HG02884 (cell line): ENCODE measurements at regions not wholly inside any gene's neighbourhood (a gene's known extent, or its start where the extent isn't known, plus 50 kb on each side); places are given as distances from the start of the nearest gene placed in this dataset.
"Not testable (repeated sequence)": the region's sequence is repeated elsewhere in the genome, so short reads cannot be mapped to it uniquely, and the experiment has no call there.

Experiments
- ATAC-seq: cut with Tn5 transposase; IDR thresholded peaks from one replicate; pipeline ENCODE4 v1.9.1; 2021; ENCODE audit warnings: mild to moderate bottlenecking, moderate library complexity; ENCODE audit not compliant: unreplicated experiment

DNA sequence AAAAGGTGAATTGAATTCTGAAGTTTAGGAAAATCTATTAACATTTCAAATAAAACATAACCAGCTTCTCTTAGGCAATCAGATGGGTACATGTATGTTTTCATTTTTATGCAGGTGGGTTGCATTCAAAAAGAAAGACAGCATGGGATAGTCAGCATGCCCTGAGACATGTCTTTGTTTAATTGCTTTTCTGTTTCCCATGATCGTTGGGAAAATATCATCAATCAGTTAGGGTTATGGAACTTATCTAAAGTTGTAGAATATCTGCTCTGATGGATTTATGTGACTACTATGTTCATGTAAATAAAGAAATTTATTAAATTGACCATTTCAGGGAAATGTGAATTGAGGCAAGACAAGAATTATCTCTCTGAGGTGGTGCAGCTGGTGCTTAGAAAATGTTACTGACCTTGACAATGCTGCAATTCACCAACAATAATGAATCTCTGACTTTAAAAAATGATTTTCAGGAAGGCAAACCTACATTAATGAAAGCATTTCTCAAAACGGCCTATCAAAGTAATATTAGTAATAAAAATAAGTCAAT, 112.7 kb downstream of the RFPL4B start:
- no peak for ATAC-seq

DNA sequence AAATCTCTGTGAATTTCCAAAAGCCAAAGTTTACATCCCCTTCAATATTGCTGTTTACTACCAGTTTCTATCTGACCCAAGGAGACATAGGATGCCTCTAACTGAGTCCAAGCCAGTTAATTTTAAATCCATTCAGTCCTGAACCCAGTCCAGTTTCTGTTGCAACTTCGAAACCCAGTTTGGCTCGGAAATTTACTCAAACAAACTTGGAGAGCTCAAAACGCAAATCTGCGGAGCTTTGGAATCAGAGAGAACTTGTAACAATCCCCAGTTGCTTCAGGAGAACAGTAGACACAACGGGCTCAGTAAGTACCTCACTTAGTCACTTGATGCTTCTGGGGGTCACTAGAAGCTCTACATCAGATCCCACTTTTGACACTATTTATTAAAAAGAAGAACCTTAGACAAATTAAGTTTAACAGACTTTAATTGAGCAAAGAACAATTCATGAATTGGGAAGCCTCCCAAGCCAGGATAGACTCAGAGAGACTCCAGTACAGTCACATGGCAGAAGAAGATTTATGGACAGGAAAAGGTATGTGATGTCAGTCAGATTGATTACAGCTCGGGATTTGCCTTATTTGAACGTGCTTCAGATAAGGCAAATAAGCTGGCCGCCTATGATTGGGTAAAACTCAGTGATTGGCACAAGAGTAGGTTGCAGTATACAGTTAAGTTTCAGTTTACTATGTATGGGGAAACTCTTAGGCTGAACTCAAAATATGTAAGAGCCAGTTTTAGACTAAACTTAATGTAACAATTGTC, 118.0 kb downstream of the RFPL4B start:
- no peak for ATAC-seq

DNA sequence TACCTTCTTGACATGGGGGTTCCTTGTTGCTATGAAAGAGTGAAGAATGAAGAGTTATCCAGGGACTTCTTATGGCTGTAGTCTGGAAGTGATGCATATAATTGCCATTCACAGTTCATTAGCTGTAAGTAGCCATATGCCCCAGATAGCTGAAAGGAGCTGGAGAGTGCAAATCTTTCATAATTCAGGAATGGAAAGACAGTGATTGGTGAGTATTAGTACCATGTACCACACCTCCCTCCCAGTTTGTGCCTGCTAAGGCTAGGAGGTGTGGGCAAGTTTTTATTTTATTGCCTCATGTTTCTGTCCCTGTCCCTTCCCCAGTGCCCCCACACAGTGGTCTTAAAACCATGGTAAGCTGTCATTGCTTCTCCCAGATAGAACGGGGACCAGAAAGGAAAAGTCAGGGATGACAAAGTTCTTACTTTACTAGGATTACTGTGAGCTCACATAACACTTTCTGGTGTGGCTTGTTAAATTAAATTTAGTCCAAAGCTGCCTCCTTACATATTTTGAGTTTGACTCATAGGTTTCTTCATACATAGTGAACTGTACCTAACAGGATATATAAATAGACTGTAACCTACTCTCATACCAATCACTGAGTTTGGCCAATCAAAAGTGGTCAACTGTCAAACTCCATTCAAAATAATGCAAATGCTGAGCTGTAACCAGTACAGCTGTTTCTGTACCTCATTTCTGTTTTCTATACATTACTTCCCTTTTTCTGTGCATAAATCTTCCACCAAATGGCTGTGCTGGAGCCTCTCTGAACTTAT, 119.4 kb downstream of the RFPL4B start:
- ATAC-seq: peak; percentile 84

DNA sequence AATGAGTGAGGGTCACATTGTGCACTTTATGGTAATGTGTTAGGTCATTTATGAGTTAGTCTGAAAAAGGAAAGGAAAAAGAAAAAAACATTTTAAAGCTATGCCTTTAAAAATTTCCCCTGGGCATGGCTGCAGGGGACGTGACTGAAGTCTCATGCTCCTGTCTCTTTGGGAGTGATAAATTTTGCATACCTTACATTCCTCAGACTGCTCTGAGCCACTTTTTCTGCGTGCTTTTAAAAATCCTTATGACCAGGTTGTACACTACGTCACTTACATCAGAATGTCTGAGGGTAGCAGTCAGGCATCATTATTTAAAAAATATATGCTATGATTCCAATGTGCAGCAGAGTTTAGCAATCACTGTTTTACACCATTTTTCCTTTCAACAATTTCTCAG, 121.2 kb downstream of the RFPL4B start:
- ATAC-seq: no peak

DNA sequence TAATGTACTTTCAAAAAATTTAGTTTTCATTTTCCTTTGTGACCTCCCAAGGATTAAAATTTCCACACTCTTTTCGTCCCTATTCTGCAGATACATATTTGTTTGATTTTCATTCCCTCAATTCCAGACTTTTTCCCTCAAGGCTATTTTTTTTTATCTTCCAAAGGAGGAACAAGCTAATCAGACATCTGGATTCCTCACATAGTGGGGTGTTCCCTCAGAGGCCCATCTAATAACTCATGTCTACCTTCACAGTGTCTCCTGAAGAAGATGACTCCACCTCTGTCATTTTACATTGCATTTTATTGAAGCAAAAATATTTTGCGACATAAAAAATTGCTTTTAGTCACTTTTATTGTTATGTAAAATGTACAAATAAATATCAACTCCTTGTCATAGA, 122.2 kb downstream of the RFPL4B start:
- ATAC-seq: no peak

DNA sequence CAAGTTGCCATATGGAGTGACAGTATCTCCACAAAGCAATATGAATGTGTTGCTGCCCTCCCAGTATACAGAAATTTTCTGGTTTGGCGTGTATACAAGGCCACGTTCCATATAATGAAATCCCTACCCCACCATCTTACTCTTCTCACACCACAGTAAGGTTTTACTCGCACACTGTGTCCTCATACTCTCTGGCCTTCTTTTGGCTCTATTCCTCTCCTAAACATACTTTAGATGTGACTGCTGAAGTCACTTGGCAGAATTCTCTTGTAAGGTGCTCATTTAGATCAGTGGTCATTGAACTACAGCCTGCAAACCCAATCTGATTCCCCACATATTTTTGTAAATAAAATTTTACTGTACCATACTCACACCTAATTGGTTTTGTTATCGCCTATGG, 123.2 kb downstream of the RFPL4B start:
- no peak for ATAC-seq

DNA sequence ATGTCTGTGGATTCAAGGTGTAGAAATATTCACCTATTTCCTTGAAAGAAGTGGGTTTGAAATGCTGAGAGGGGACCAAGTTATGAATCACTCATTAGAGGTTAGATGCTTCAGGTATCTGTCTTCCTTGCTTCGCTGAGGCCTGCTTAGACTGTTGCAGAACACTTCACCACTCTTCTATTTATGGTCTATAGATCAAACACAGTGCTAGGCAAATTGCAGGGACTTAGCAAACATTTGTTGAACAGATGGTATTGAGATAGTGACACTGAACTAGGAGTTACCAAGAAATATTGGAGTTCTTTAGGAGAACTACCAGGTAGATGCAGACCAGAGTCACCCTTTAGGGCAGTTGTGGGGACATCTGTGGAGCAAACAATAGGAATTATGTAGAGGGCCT, 123.8 kb downstream of the RFPL4B start:
- no peak for ATAC-seq

DNA sequence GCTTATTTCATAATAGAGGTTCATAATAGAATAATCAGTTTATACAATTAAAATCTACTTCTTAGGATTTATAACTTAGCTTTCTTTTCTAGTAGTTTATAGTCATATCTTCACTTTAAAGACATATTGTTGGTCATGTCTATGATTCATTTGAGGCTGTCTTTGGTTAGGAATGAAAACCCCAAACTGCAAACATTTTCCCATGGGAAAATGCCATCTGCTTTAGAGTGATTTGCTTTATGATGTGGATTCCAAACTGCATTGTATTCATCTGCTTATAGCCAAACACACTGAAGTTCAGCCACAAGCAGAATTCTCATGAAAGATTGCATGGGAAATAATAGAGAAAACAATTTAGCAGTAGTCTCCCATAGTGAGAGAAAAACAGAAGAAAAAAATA, 128.0 kb downstream of the RFPL4B start:
- ATAC-seq: no peak

DNA sequence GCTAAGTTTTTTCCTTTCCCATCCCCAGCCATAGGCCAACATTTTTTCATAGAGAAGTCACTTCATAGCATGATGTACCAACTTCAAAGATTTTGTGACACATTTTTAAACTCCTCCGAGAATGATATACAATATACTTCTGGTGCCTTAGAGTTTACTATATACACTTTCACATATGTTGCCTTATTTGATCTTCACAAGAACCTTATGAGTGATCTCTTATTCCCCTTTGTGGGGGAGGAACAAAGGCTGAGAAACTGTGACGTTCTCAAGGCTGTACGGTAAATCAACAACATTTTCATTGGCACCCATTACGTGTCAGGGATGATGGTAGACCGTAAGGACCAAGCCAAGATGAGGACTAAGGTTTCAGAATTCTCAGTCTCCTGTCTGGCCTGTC, 130.0 kb downstream of the RFPL4B start:
- ATAC-seq: no peak

DNA sequence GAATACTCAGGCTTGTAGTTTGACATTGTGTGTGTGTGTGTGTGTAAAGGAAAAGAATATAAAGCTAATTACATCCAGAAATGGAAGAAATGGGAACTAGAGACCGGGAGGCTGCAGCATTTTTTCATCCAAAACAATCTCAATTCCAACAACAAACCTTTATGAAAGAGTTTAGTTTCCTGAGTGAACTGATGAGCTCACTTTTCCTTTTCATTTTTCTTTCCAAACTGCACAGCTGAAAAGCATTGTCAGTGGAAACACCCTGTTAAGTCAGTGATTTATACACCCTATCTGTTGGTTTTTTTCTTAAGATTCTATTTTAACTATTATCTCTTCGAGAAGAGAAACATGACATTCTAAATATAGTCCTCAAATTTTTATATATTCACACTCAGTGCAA, 130.9 kb downstream of the RFPL4B start:
- ATAC-seq: no peak

DNA sequence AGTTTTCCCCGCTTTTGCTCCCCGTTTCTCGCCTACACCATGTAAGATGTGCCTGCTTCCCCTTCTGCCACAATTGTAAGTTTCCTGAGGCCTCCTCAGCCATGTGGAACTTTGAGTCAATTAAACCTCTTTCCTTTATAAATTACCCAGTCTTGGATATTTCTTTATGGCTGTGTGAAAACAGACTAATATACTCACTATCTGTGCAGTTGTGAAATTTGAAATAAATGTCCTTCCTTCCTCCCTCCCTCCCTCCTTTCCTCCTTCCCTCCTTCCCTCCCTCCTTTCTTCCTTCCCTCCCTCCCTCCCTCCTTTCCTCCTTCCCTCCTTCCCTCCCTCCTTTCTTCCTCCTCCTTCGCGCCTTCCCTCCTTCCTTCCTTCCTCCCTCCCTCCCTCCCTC, 132.8 kb downstream of the RFPL4B start:
- not testable (repeated sequence) for ATAC-seq

DNA sequence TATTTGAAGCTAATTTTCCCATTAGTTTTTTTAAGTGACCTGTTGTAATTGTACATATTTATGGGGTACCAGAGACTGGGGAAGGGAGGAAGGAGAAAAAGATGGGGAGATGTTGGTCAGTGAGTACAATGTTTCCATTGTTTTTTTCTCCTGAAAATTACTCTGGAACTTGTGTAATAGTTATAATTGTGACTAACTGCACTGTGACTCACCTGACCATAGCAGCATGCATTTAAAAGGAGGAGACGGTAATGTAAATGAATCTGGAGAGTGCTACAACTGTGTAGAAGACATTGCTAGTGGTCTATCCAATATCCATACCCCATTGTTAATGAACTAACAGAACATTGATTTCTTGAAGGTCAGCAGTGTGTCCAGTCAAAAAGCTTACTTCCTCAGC, 133.4 kb downstream of the RFPL4B start:
- ATAC-seq: no peak

DNA sequence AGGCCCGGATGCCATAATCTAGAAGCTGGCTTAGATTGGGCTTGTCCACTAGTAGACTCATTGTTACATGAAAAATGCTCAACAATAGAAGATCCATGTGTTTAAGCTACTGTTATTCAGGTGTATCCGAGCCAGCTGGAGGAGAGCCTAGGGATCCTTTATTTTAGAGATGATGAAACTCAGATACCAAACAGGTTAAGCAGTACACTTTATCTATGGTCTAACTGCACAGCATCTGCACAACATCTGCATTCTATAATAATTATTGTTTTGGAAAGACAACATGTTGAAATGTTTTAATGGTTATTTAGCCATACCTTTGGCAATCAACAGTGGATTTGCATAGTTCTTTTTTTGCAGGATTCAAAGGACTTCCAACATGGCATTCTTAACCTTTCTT, 134.1 kb downstream of the RFPL4B start:
- no peak for ATAC-seq

DNA sequence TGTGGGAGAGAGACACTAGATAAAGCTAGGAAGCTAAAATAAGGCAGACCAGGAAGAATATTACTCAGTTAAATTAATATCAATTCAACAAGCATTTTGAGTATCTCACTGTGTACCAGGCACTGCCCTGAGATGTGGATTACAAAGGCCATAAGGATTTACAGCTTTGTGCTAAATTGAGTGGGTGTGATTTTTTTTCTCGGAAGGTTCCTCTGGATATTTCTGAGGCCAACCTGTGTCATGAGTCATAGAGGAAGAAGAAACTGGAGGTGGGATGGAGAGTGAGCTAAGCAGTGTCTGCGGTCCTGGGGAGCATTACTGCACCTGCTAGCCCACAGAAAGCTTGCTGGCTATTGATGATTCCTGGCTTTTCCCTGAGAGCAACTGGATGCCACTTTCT, 135.2 kb downstream of the RFPL4B start:
- ATAC-seq: no peak

DNA sequence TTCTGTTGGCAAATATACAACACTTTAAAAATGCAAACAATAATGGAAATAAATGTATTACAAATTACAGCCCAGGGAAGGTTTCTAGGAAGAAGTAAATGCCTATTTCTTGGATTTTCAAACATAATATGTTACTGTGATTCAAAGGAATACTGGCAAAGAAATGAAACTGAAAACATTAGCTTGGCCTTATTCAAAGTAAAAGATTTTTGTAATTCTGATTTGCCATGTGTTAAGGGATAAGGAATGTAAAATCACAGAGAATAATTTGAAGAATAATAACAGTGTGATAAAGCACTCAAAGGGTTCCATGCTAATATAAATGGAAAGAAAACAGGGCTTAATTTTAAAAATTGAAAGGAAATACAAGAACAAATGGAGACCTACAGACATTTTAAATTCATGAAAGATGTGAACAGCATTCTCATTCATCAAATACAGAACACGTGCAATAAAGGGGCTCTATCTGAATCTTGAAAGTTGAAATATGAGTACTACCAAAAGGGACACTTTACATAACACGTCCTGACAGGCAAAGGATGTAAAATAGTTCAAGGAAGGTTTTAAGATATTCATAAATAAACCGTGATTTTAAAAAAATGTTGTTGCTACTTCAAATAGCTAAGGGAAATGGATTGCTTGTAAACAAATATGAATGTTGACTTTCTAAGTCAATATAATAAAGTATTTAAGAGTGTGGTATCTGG, 138.1 kb downstream of the RFPL4B start:
- no peak for ATAC-seq

DNA sequence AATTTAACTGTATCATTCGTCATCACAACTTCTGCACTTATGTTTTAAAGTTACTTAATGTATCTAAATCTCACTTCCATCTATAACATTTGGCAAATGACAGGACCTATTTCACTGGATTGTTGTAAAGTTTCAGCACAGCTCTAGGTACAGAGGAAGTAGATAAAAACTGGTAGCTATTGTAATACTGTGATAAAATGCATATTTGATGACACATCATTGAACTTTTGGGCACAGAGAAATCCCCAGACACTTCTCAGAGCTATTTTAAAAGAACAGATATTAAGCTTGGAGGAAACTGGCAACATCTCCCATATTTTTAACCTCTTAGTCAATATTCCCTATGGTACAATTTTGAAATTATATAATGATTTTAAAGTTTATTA, 138.7 kb downstream of the RFPL4B start:
- ATAC-seq: no peak

DNA sequence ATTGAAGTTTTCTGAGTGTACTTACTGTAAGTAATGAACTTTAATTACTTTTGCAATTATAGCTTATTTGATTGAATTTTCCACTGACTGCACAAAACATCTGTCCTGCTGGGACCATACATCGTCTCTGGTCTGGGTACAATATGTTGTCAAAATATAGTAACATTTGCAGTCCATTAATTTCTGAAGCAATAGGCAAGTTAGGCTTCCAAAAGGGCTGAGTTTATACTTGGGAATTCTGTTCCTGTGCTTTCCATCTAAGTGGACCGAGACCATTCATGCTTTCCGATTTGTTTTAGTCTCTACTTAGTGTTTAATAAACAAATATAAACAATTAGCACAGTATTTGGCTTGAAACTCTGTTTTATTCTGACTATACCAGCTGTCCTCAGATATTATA, 139.3 kb downstream of the RFPL4B start:
- no peak for ATAC-seq

DNA sequence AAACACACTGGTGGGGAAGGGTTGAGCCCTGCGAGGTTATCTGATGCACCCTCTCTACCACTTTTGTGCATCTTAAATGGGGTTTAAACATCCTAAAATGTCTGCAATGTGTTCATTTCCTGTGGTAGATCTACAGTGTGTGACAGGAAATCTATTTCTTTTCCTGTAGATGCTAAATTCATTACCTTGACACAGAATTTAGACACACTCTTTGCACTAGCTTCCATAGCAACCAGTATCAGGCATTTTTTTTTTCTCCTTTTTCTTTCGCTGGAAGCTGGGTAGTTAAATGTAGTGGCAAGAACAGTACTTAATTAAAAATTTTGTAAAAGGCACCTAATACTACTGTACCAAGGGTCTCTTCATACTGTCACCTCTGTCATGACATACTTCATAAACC, 141.1 kb downstream of the RFPL4B start:
- ATAC-seq: no peak

DNA sequence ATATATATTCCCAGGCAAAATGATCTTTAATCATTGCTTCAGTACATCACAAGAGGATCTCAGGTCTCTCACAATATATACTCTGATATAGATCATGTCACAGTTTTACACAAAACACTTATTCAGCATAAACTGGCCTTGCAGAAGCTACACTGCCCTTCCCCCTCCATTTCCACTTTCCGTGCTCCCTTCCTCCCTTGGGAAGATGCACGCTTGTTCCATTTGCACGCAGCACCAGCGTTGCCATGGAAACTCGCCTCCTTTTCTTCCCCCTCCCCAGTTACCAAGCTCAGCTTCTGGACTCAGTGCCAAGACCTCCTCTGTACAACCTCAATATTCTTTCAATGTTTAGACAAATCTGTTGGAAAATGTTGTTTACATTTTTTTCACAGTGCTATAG, 154.6 kb downstream of the RFPL4B start:
- no peak for ATAC-seq

DNA sequence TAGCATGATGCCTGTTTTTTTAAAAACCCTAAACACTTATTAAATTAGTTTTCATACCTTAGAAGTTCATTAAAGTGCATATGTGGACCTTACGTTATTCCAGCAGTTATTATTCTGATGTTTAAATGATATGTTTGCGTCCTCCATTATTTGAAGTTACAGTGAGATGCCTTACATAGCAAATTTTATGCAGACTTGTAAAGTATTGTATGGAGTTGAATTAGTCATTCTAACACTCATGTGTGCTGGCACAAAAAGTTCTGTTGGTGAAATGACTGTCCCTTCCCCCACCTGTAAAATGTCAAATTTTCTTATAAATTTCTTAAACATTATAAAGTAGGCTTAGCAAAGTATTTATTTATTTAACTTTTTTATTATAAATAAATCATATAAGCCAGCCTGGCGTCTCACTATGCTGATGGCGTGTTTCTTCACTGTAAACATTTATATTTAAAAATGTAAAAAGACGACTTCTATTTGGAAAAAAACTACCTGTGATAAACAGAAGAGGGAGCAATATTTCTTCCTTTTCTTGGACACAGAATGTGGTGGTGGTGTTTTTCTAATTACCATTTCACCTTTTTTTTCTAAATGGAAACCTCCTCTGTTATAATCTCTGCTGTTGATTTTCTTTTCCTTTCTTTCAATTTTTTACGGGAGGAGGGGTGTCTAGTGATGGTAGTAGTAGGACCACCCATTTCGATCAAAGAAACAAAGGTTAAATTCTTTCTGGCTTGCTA, 155.4 kb downstream of the RFPL4B start:
- ATAC-seq: no peak

DNA sequence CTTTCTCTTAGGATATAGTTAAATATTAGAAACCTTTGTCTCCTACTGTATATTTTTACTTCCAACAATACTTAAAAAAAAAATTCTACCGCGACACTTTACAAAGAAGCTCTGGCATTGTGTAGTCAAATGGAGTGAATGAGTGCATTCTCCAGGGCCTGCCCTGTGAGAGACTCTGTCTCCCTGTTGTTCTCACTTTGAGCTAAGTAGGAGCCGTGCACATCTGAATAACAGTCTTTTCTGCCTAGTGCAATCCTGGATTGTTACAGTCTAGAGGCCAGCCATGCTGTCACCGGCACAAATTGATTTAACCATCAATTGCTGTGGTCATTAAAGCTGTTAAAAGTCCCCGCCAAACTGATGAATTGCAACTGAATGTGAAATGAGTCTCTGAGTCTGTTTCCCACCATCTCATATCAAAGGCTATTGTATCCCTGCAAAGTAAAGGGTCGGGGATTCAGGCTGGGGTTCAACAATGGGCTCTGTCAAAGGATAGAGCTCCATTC, 156.0 kb downstream of the RFPL4B start:
- ATAC-seq: no peak
